Activated CD8-positive, alpha-beta memory T cell treated with anti-CD3 and anti-CD28 coated beads, Interleukin-2, amount 10 ng/mL, durations not matched to agents 7 days and 5 days (primary cell): ENCODE measurements at regions not wholly inside any gene's neighbourhood (a gene's known extent, or its start where the extent isn't known, plus 50 kb on each side); places are given as distances from the start of the nearest gene placed in this dataset.
A peak's percentile ranks its signal among the peaks of the same experiment; 100 is the strongest.

ENCODE experiments used
- ATAC-seq: fragments of 150-1000 bp; cut with Tn5 transposase; one replicate; pipeline ENCODE4 v1.10.0; 2021; ENCODE audit warnings: moderate library complexity
- CTCF ChIA-PET: fragments of 350-600 bp; sonication (Branson Sonifier 250); formaldehyde crosslinking; loops from one replicate; lab custom pipeline; 2021; ENCODE audit warnings: antibody characterized with exemption; lab: Charles Lee
- DNase-seq: peaks from one replicate; pipeline ENCODE4 v3.0.0-alpha.2; 2020
- H3K27ac Mint-ChIP-seq: one replicate; pipeline ENCODE4 v1.8.0; 2021; ENCODE audit warnings: mild to moderate bottlenecking, mixed read lengths
- H3K27me3 Mint-ChIP-seq: one replicate; pipeline ENCODE4 v1.8.0; 2021; ENCODE audit warnings: mixed read lengths
- H3K36me3 Mint-ChIP-seq: one replicate; pipeline ENCODE4 v1.8.0; 2021; ENCODE audit warnings: mild to moderate bottlenecking, mixed read lengths
- H3K4me1 Mint-ChIP-seq: one replicate; pipeline ENCODE4 v1.8.0; 2021; ENCODE audit warnings: mixed read lengths
- H3K4me3 Mint-ChIP-seq: one replicate; pipeline ENCODE4 v1.8.0; 2021; ENCODE audit warnings: mild to moderate bottlenecking, moderate library complexity, mixed read lengths
- H3K9me3 Mint-ChIP-seq: one replicate; pipeline ENCODE4 v1.8.0; 2022; ENCODE audit warnings: low read depth, mixed read lengths

- Mint-ChIP-seq H3K27ac (no peak overlapping the region), H3K36me3 (no peaks in the 10 kb centered on the region), H3K27me3 (peaks cover 10% of the 10 kb centered on the region), H3K9me3 (no peaks in the 10 kb centered on the region), H3K4me3 (no peak overlapping the region), H3K4me1 (peaks cover 4% of the 10 kb centered on the region)
- DNase-seq: no peak
- CTCF ChIA-PET: no interaction called here
- no peak for ATAC-seq
These were observed 93.4 kb downstream of the ZFP64 start for GRCh38 chr20:52098186-52098585.

GRCh38 chr20:52096117-52096516, 95.5 kb downstream of the ZFP64 start:
- Mint-ChIP-seq H3K36me3 (no peaks in the 10 kb centered on the region), H3K4me1 (no peaks in the 10 kb centered on the region), H3K27ac (no peak overlapping the region), H3K9me3 (no peaks in the 10 kb centered on the region), H3K27me3 (no peaks in the 10 kb centered on the region), H3K4me3 (no peak overlapping the region)
- DNase-seq (no peak), ATAC-seq (no peak)
- CTCF ChIA-PET: no interaction called here

GRCh38 chr20:52094693-52095092, 96.9 kb downstream of the ZFP64 start:
- H3K27ac Mint-ChIP-seq: no peak overlapping the region
- CTCF ChIA-PET: interaction anchor here (1.1 to 1.4 kb wide), 2 partner anchors 10 to 97 kb away, joined by 3 to 4 read pairs; partner anchors contain the start of gene ZFP64
- H3K9me3 Mint-ChIP-seq: no peaks in the 10 kb centered on the region
- H3K27me3 Mint-ChIP-seq: no peaks in the 10 kb centered on the region
- no peaks in the 10 kb centered on the region for H3K36me3 Mint-ChIP-seq
- ATAC-seq (no peak), DNase-seq (no peak)
- no peaks in the 10 kb centered on the region for H3K4me1 Mint-ChIP-seq
- no peak overlapping the region for H3K4me3 Mint-ChIP-seq

- H3K9me3 Mint-ChIP-seq: no peaks in the 10 kb centered on the region
- ATAC-seq (no peak), DNase-seq (no peak)
- no peaks in the 10 kb centered on the region for H3K27me3 Mint-ChIP-seq
- peaks cover 1% of the 10 kb centered on the region for H3K36me3 Mint-ChIP-seq
- CTCF ChIA-PET: interaction anchor here (1.4 kb wide), 1 partner anchor 98 kb away, joined by 3 read pairs; the partner anchor contains the start of gene ZFP64
- H3K4me1 Mint-ChIP-seq: no peaks in the 10 kb centered on the region
- no peak overlapping the region for H3K4me3 Mint-ChIP-seq
- H3K27ac Mint-ChIP-seq: no peak overlapping the region
These were observed 98.0 kb downstream of the ZFP64 start for GRCh38 chr20:52093575-52093974.

- no peak overlapping the region for H3K27ac Mint-ChIP-seq
- CTCF ChIA-PET: no interaction called here
- H3K9me3 Mint-ChIP-seq: peaks cover 11% of the 10 kb centered on the region
- no peaks in the 10 kb centered on the region for H3K4me1 Mint-ChIP-seq
- ATAC-seq (no peak), DNase-seq (no peak)
- peaks cover 24% of the 10 kb centered on the region for H3K36me3 Mint-ChIP-seq
- no peaks in the 10 kb centered on the region for H3K27me3 Mint-ChIP-seq
- no peak overlapping the region for H3K4me3 Mint-ChIP-seq
These were observed 101.5 kb downstream of the ZFP64 start for GRCh38 chr20:52090035-52090434.

GRCh38 chr20:52087471-52087870, 104.1 kb downstream of the ZFP64 start:
- peaks cover 24% of the 10 kb centered on the region for H3K36me3 Mint-ChIP-seq
- no peak overlapping the region for H3K27ac Mint-ChIP-seq
- no peak for DNase-seq
- no peak overlapping the region for H3K4me3 Mint-ChIP-seq
- H3K9me3 Mint-ChIP-seq: peaks cover 11% of the 10 kb centered on the region
- no peak for ATAC-seq
- CTCF ChIA-PET: interaction anchor here (1.5 kb wide), 1 partner anchor 15 kb away, joined by 3 read pairs; no protein-coding TSS in a partner anchor
- H3K27me3 Mint-ChIP-seq: no peaks in the 10 kb centered on the region
- H3K4me1 Mint-ChIP-seq: peaks cover 6% of the 10 kb centered on the region

- CTCF ChIA-PET: no interaction called here
- Mint-ChIP-seq H3K9me3 (peaks cover 11% of the 10 kb centered on the region), H3K36me3 (peaks cover 24% of the 10 kb centered on the region), H3K27ac (no peak overlapping the region), H3K4me3 (no peak overlapping the region), H3K27me3 (no peaks in the 10 kb centered on the region), H3K4me1 (peaks cover 9% of the 10 kb centered on the region)
- no peak for ATAC-seq
- DNase-seq: no peak
These were observed 104.7 kb downstream of the ZFP64 start for GRCh38 chr20:52086878-52087277.

GRCh38 chr20:52084727-52085126, 106.9 kb downstream of the ZFP64 start:
- DNase-seq (no peak), ATAC-seq (no peak)
- Mint-ChIP-seq H3K27me3 (no peaks in the 10 kb centered on the region), H3K27ac (no peak overlapping the region), H3K4me1 (peaks cover 9% of the 10 kb centered on the region), H3K36me3 (peaks cover 24% of the 10 kb centered on the region), H3K9me3 (peaks cover 11% of the 10 kb centered on the region), H3K4me3 (no peak overlapping the region)
- CTCF ChIA-PET: interaction anchor here (0.7 to 3.7 kb wide), 4 partner anchors 10 to 285 kb away, joined by 3 to 9 read pairs (median 4); no protein-coding TSS in a partner anchor

GRCh38 chr20:52083627-52084232, 107.8 kb downstream of the ZFP64 start:
- Mint-ChIP-seq H3K9me3 (peaks cover 11% of the 10 kb centered on the region), H3K36me3 (peaks cover 24% of the 10 kb centered on the region), H3K27me3 (no peaks in the 10 kb centered on the region), H3K4me3 (no peak overlapping the region), H3K27ac (no peak overlapping the region), H3K4me1 (peaks cover 9% of the 10 kb centered on the region)
- CTCF ChIA-PET: interaction anchor here (0.7 to 3.7 kb wide), 7 partner anchors 11 to 777 kb away, joined by 3 to 9 read pairs (median 4); no protein-coding TSS in a partner anchor
- peak; percentile 67 for DNase-seq
- ATAC-seq: no peak

- no peak overlapping the region for H3K4me3 Mint-ChIP-seq
- ATAC-seq: no peak
These were observed 109.0 kb downstream of the ZFP64 start for GRCh38 chr20:52082612-52083011.

GRCh38 chr20:52081791-52082190, 109.8 kb downstream of the ZFP64 start:
- no peak for DNase-seq
- H3K4me3 Mint-ChIP-seq: no peak overlapping the region
- CTCF ChIA-PET: interaction anchor here (1.3 to 3.7 kb wide), 6 partner anchors 14 to 381 kb away, joined by 3 to 11 read pairs (median 4); no protein-coding TSS in a partner anchor
- ATAC-seq: no peak
- no peaks in the 10 kb centered on the region for H3K27me3 Mint-ChIP-seq
- H3K27ac Mint-ChIP-seq: no peak overlapping the region
- peaks cover 2% of the 10 kb centered on the region for H3K9me3 Mint-ChIP-seq
- H3K36me3 Mint-ChIP-seq: peaks cover 6% of the 10 kb centered on the region
- H3K4me1 Mint-ChIP-seq: peaks cover 9% of the 10 kb centered on the region

More at GRCh38 chr20:52082612-52083011, 109.0 kb downstream of the ZFP64 start:
- CTCF ChIA-PET: interaction anchor here (0.5 to 3.7 kb wide), 7 partner anchors 20 to 776 kb away, joined by 3 to 11 read pairs (median 4); no protein-coding TSS in a partner anchor
- DNase-seq: no peak
- Mint-ChIP-seq H3K4me1 (peaks cover 9% of the 10 kb centered on the region), H3K27me3 (no peaks in the 10 kb centered on the region), H3K9me3 (peaks cover 8% of the 10 kb centered on the region), H3K27ac (no peak overlapping the region), H3K36me3 (peaks cover 13% of the 10 kb centered on the region)

- Mint-ChIP-seq H3K4me3 (no peak overlapping the region), H3K27me3 (no peaks in the 10 kb centered on the region), H3K4me1 (peaks cover 9% of the 10 kb centered on the region), H3K9me3 (no peaks in the 10 kb centered on the region), H3K36me3 (peaks cover 2% of the 10 kb centered on the region), H3K27ac (no peak overlapping the region)
- ATAC-seq: no peak
- CTCF ChIA-PET: interaction anchor here (1.4 to 3.7 kb wide), 3 partner anchors 13 to 380 kb away, joined by 3 to 11 read pairs (median 9); no protein-coding TSS in a partner anchor
- no peak for DNase-seq
These were observed 110.5 kb downstream of the ZFP64 start for GRCh38 chr20:52081066-52081465.

- CTCF ChIA-PET: interaction anchor here (2.0 kb wide), 1 partner anchor 279 kb away, joined by 4 read pairs; no protein-coding TSS in a partner anchor
These were observed 113.3 kb downstream of the ZFP64 start for GRCh38 chr20:52078289-52078688.

GRCh38 chr20:52076164-52076563, 115.4 kb downstream of the ZFP64 start:
- no peaks in the 10 kb centered on the region for H3K9me3 Mint-ChIP-seq
- CTCF ChIA-PET: no interaction called here

More at GRCh38 chr20:52078289-52078688, 113.3 kb downstream of the ZFP64 start:
- no peaks in the 10 kb centered on the region for H3K36me3 Mint-ChIP-seq
- H3K27me3 Mint-ChIP-seq: no peaks in the 10 kb centered on the region
- peaks cover 9% of the 10 kb centered on the region for H3K4me1 Mint-ChIP-seq
- DNase-seq (no peak), ATAC-seq (no peak)
- H3K9me3 Mint-ChIP-seq: no peaks in the 10 kb centered on the region
- no peak overlapping the region for H3K4me3 Mint-ChIP-seq
- H3K27ac Mint-ChIP-seq: no peak overlapping the region

More at GRCh38 chr20:52076164-52076563, 115.4 kb downstream of the ZFP64 start:
- H3K27me3 Mint-ChIP-seq: no peaks in the 10 kb centered on the region
- H3K27ac Mint-ChIP-seq: no peak overlapping the region
- H3K36me3 Mint-ChIP-seq: no peaks in the 10 kb centered on the region
- H3K4me3 Mint-ChIP-seq: no peak overlapping the region
- DNase-seq: no peak
- H3K4me1 Mint-ChIP-seq: no peaks in the 10 kb centered on the region
- ATAC-seq: no peak
